C4-2B (cell line): ENCODE measurements at regions not wholly inside any gene's neighbourhood (a gene's known extent, or its start where the extent isn't known, plus 50 kb on each side); places are given as distances from the start of the nearest gene placed in this dataset.

ENCODE experiments used
- H3K27ac ChIP-seq: fragments of 450-650 bp; 2 replicates; pipeline ENCODE4 v1.5.1; 2017
- ZFX ChIP-seq: fragments of 450-650 bp; IDR thresholded peaks from 2 replicates; pipeline ENCODE4 v1.6.1; 2017
- TF ChIP-seq, protein P1 (sequence below): fragments of 450-650 bp; conservative IDR thresholded peaks from 2 replicates; pipeline ENCODE4 v1.5.1; 2017; ENCODE audit warnings: mild to moderate bottlenecking

DNA sequence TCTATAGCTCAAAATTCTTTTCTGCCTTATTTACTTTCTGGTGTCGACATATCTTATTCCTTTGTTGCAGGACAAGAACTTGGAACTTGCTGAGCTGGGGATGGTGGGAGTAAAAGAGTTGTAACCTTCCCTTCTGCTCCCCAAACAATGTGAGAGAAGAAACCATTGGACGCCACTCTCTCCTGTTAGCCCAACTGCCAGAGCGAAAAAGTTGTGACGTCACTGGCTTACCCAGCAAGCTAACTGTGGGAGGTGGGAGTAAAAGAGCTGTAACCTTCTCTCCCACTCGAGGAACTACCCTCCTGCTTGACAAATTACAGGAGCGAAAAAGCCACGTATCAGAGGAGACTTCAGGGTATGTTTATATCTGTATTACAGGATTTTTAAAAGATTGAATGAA, 90.0 kb upstream of the PCDH10 start:
- TF ChIP-seq, protein P1, sequence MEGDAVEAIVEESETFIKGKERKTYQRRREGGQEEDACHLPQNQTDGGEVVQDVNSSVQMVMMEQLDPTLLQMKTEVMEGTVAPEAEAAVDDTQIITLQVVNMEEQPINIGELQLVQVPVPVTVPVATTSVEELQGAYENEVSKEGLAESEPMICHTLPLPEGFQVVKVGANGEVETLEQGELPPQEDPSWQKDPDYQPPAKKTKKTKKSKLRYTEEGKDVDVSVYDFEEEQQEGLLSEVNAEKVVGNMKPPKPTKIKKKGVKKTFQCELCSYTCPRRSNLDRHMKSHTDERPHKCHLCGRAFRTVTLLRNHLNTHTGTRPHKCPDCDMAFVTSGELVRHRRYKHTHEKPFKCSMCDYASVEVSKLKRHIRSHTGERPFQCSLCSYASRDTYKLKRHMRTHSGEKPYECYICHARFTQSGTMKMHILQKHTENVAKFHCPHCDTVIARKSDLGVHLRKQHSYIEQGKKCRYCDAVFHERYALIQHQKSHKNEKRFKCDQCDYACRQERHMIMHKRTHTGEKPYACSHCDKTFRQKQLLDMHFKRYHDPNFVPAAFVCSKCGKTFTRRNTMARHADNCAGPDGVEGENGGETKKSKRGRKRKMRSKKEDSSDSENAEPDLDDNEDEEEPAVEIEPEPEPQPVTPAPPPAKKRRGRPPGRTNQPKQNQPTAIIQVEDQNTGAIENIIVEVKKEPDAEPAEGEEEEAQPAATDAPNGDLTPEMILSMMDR = no peak
- TF ChIP-seq ZFX = no peak
- no peak overlapping the region for H3K27ac ChIP-seq

DNA sequence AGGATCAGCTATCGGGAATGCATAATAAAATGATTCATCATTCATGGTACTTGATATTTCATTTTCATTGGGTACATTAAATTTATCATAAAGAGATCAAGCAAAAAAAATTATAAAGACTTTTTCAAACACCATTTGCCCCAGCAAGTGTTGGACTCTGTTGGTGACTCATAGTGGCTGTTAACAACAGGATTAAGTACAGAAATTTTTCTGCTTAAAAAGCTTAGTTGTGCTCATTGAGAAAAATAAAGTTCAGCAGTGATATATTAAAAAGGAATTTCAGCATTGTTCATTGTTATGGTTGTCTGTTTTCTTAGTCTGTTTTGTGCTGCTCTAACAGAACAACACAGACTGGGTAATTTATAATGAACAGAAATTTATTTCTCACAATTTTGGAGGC, 86.2 kb upstream of the PCDH10 start:
- H3K27ac ChIP-seq = no peak overlapping the region
- TF ChIP-seq, protein P1 = no peak
- no peak for TF ChIP-seq ZFX

DNA sequence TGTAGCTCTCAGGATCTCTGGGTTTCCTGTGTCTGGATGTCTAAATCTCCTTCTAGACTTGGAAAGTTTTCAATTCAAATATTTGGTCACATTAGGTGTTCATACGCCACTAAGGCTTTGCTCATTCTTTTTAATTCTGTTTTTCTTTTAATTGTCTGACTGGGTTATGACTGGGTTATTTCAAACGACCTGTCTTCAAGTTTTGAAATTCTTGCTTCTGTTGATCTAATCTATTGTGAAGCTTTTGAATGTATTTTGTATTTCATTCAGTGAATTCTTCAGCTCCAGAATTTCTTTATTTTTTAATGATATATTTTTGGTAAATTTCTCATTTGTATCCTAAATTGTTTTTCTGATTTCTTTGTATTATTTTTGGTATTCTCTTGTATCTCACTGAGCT, 81.0 kb upstream of the PCDH10 start:
- no peak overlapping the region for H3K27ac ChIP-seq
- TF ChIP-seq, protein P1 = no peak
- TF ChIP-seq ZFX = no peak

DNA sequence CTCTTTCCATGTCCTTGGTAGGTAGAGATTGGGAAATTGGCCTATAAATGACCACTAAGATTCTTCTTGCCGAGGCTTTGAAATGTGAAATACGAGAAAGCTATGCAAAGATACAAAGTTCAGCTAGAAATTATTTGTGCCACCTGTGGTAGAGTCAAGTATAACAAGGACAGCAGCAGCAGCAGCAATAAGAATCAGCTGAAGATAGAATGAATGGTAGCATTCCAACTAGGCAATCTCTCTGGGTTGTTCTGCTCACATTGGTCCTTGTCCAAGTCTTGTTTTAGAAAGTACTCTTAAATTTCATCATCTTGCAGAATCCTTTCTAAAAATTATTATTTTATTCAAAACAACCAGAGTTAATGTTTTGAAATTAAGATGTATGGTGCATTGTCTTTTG, 67.8 kb upstream of the PCDH10 start:
- no peak overlapping the region for H3K27ac ChIP-seq
- TF ChIP-seq ZFX = no peak
- TF ChIP-seq, protein P1 = peak; percentile 18

DNA sequence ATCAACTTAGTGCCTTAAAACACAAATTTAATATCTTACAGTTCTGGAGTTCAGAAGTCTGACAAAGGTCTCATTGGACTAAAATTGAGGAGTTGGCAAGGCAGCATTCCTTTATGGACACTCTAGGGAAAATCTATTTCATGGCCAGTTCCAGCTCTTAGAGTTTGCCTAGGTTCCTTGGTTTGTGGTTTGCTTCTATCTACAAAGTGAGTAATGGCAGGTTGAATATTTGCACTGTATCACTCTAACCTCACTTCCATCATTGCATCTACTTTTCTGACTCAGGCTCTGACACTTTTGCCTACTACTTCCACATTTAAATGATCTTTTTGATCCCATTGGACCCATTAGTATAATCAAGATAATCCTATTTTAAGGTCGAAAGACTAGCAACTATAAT, 64.7 kb upstream of the PCDH10 start:
- no peak overlapping the region for H3K27ac ChIP-seq
- TF ChIP-seq, protein P1 = no peak
- no peak for TF ChIP-seq ZFX

DNA sequence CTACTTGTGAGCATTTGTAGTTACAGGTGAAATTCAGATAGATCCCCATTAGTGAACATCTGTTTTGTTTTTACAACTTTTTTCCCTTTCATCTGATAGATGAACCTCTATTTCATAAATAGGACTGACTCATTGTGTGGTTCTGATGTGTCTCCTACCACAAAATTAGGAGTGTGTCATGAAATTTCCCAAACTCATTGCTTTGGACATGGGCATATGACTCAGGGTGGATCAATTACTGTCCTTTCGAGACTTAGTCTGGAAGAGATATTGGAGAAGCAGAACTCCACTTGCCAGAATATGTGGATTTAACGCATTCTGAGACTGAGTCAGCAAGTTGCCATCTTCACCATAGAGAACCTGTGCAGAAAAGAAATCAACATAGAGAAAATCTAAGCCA, 53.5 kb upstream of the PCDH10 start:
- TF ChIP-seq, protein P1 = no peak
- no peak for TF ChIP-seq ZFX
- H3K27ac ChIP-seq = no peak overlapping the region

DNA sequence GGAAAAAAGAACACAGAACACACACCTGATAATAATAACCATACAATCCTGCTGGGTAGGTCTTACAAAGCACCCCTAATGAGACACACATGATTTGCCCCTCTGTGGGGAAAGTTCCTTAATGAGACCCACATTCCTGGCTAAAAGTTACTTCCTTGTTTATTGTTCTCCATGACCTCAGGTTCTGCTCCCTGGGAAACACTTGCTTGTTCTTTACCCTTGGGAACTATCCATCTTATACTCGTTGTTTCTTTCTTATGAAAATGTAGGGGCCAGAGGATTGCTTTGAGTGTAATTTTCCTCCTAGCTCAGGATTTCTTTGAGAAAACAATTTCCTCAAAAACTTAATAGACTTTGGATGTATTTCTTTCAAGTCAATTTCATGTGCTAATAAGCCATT, 52.1 kb upstream of the PCDH10 start:
- H3K27ac ChIP-seq = no peak overlapping the region
- TF ChIP-seq ZFX = no peak
- TF ChIP-seq, protein P1 = no peak
